Suprapubic skin (tissue), 4 donors: ENCODE measurements at regions not wholly inside any gene's neighbourhood (a gene's known extent, or its start where the extent isn't known, plus 50 kb on each side); places are given as distances from the start of the nearest gene placed in this dataset.

ENCODE experiments used
- DNase-seq, 2 donors: peaks; one replicate each; pipeline ENCODE4 v3.0.0-alpha.2; 2019; ENCODE audit warnings: low spot score in 2 of 2
- H3K27ac ChIP-seq: fragments of 200-600 bp; sonication (generic); one replicate; pipeline ENCODE4 v1.5.1; 2019
- H3K27me3 ChIP-seq: fragments of 200-600 bp; sonication (generic); one replicate; pipeline ENCODE4 v1.5.1; 2019
- H3K36me3 ChIP-seq: fragments of 200-600 bp; sonication (generic); one replicate; pipeline ENCODE4 v1.5.1; 2019
- H3K4me1 ChIP-seq: fragments of 200-600 bp; sonication (generic); one replicate; pipeline ENCODE4 v1.5.1; 2019
- H3K4me3 ChIP-seq: fragments of 200-600 bp; sonication (generic); one replicate; pipeline ENCODE4 v1.5.1; 2019; ENCODE audit warnings: mild to moderate bottlenecking
- H3K9me3 ChIP-seq: fragments of 200-600 bp; sonication (generic); one replicate; pipeline ENCODE4 v1.5.1; 2019
- CTCF ChIP-seq, 2 donors: fragments of 200-600 bp in 1 of 2; fragments of 450-650 bp in 1 of 2; sonication (generic) in 1 of 2; IDR thresholded peaks; one replicate each; pipeline ENCODE4 v1.5.1; 2016 to 2019; ENCODE audit warnings: antibody characterized with exemption in 2 of 2, mild to moderate bottlenecking in 1 of 2, moderate library complexity in 1 of 2
- EP300 ChIP-seq: sonication (generic); formaldehyde crosslinking; IDR thresholded peaks from one replicate; pipeline ENCODE4 v1.6.1; 2017; ENCODE audit warnings: antibody characterized with exemption
- POLR2A ChIP-seq, 2 donors: fragments of 450-650 bp; IDR thresholded peaks; one replicate each; pipeline ENCODE4 v1.6.1; 2017; ENCODE audit warnings: antibody characterized with exemption in 2 of 2, mild to moderate bottlenecking in 2 of 2, moderate library complexity in 2 of 2
- POLR2AphosphoS5 ChIP-seq, 3 donors: sonication (generic); formaldehyde crosslinking; IDR thresholded peaks; one replicate each; pipeline ENCODE4 v1.6.1; 2017; ENCODE audit warnings: antibody characterized with exemption in 3 of 3
- WGBS: methylation state at CpG from one replicate; pipeline ENCODE4 v1.1.5; 2018; 5-methylcytosine and 5-hydroxymethylcytosine counted together

DNA sequence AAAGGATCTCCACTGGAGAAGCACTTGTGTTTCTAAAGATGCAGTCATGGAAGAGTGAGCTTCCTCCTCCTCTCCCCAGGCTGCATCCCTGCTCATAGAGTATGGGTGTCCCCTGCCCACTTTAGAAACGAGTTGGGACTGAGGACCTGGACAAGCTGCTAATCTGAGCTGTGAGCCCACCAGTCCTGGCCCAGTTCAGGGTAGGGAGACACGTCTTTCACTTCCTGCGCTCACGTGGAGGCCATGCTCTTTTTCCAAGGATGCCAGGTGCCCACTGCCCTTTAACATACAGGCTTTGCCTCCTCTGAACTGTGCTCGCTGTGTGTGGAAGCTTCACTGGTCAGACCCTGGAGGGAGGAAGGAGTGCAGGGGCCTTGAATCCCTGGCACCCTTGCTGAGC, 316.3 kb downstream of the UACA start:
- Histone ChIP-seq H3K4me1 (no peaks in the 10 kb centered on the region), H3K4me3 (no peak overlapping the region), H3K27ac (no peak overlapping the region), H3K36me3 (no peaks in the 10 kb centered on the region), H3K27me3 (peaks cover 10% of the 10 kb centered on the region), H3K9me3 (no peaks in the 10 kb centered on the region)
- DNase-seq: no peak
- TF ChIP-seq CTCF (IDR thresholded peaks at IDR 0.05) (no peak), POLR2AphosphoS5 (IDR thresholded peaks at IDR 0.05) (no peak), POLR2A (IDR thresholded peaks at IDR 0.05) (no peak), EP300 (no peak)
- WGBS: 89% methylated on average over 3 of the region's 5 CpGs

DNA sequence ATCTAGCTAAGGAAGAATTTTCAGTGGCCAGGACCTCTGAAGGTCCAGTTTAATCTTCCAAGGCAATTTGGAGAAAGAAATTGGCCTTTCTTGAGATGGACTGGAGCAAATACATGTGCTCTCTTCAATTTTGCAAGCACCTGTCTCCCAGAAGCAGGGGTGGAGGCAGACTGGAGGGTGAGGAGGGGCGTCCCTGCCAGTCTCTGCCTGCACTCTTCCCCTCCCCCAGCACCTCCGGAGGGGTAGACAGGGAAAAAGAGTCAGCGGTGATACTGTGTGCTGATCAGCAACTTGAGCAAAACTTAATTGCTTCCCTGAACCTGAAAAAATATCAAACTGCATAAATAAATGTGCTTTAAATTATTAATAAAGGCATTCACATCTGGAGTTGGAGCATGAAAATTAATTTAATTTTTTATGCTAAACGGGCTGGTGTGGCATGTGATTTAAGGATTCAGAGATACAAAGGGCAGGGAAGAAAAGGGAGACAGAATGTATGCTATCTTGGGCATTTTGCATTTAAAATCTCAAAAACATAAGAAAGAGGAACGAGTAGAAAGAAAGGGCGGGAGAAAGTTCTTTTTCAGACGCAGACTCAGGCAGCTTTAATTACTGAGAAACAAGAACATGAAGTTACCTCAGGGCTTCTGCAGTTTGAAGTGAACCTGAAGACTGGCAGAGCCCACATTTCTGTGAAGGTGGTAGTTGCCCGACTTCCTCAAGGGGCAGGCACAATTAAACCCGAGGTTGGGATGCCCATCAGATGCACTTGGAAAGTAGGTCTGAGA, 319.7 kb downstream of the UACA start:
- Histone ChIP-seq H3K27ac (no peak overlapping the region), H3K27me3 (peaks cover 10% of the 10 kb centered on the region), H3K4me1 (peaks cover 12% of the 10 kb centered on the region), H3K9me3 (no peaks in the 10 kb centered on the region), H3K36me3 (no peaks in the 10 kb centered on the region), H3K4me3 (no peak overlapping the region)
- TF ChIP-seq POLR2AphosphoS5 (IDR thresholded peaks at IDR 0.05) (no peak), POLR2A (IDR thresholded peaks at IDR 0.05) (no peak), CTCF (IDR thresholded peaks at IDR 0.05) (no peak), EP300 (no peak)
- 75% methylated on average over 9 of the region's 9 CpGs for WGBS
- DNase-seq: no peak

DNA sequence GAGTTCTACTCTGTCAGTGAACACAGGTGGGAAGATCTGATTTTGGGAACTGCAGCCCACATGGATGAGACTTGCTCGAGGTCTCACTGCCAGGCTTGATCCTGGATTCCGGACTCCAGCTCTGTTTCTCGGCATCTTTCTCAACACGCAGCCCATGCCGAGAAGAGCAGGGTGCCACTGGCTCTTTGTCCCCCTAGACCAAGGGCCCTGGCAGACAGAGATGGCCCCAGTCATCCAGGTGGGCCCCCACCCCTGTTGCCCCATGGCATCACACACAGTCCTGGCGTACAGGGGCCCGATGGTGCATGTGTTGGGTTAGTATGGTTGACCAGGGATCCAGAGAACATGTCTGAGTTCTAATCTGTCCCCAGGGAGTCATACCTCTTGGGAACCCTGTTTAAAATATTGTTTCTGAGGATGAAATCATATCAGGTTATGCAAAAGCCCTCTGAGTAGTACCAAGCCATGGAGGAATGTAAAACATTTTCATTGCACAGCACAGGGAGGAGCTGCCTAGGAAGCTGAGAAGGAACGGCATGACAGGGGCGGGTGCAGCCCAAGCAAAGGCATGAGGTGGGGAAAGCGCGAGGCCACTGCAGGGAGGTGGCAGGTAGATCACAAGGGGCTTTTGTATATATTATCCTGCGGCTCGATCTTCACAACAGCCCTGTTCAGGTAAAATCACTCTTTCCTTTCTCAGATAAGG, 320.6 kb downstream of the UACA start:
- no peaks in the 10 kb centered on the region for H3K36me3 ChIP-seq
- TF ChIP-seq POLR2AphosphoS5 (IDR thresholded peaks at IDR 0.05) (no peak), CTCF (IDR thresholded peaks at IDR 0.05) (no peak), POLR2A (IDR thresholded peaks at IDR 0.05) (no peak), EP300 (no peak)
- H3K27ac ChIP-seq: no peak overlapping the region
- peaks cover 2% of the 10 kb centered on the region for H3K27me3 ChIP-seq
- 84% methylated on average over 13 of the region's 13 CpGs for WGBS
- peaks cover 19% of the 10 kb centered on the region for H3K4me1 ChIP-seq
- no peak for DNase-seq
- no peak overlapping the region for H3K4me3 ChIP-seq
- H3K9me3 ChIP-seq: no peaks in the 10 kb centered on the region

DNA sequence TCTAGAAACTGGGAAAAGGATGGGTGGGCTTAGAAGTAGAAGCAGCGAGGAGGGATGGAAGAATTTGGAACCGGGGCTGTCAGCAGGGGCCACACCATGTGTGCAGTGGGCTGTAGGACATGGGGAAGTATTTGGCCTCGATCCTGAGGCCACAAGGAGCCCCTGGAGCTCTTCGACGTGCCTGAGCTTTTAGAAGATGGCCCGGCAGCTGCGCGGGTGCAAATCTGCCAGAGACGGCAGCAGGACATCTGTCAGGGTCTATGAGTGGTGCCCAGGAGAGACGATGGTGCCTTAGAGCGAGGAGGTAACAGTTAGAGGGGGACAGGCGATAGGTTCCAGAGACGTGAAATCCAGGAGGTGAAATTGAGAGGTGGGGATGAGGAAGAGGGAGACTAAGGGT, 321.1 kb downstream of the UACA start:
- TF ChIP-seq POLR2AphosphoS5 (IDR thresholded peaks at IDR 0.05): no peak
- TF ChIP-seq EP300: no peak
- TF ChIP-seq CTCF (IDR thresholded peaks at IDR 0.05): no peak
- no peak for TF ChIP-seq POLR2A (IDR thresholded peaks at IDR 0.05)
- Histone ChIP-seq H3K4me1 (peaks cover 19% of the 10 kb centered on the region), H3K27ac (no peak overlapping the region), H3K36me3 (no peaks in the 10 kb centered on the region), H3K9me3 (no peaks in the 10 kb centered on the region), H3K4me3 (no peak overlapping the region), H3K27me3 (no peaks in the 10 kb centered on the region)
- DNase-seq: no peak
- WGBS: 89% methylated on average over 13 of the region's 13 CpGs

- TF ChIP-seq EP300: no peak
- TF ChIP-seq CTCF (IDR thresholded peaks at IDR 0.05): no peak
- no peak for TF ChIP-seq POLR2AphosphoS5 (IDR thresholded peaks at IDR 0.05)
- no peak for TF ChIP-seq POLR2A (IDR thresholded peaks at IDR 0.05)
- Histone ChIP-seq H3K27me3 (no peaks in the 10 kb centered on the region), H3K4me3 (no peak overlapping the region), H3K4me1 (peaks cover 19% of the 10 kb centered on the region), H3K9me3 (no peaks in the 10 kb centered on the region), H3K27ac (no peak overlapping the region), H3K36me3 (no peaks in the 10 kb centered on the region)
- WGBS: 86% methylated on average over 9 of the region's 10 CpGs
- DNase-seq: no peak
Observed at GRCh38 chr15:70440416-70441138, 322.8 kb downstream of the UACA start.
